Thyroid gland (tissue), 4 donors: ENCODE measurements at regions not wholly inside any gene's neighbourhood (a gene's known extent, or its start where the extent isn't known, plus 50 kb on each side); places are given as distances from the start of the nearest gene placed in this dataset.

ENCODE experiments used
- CTCF ChIP-seq, 6 experiments: fragments of 200-600 bp in 3 of 6; fragments of 450-650 bp in 3 of 6; sonication (generic) in 3 of 6; IDR thresholded peaks; one replicate each; pipeline ENCODE4 v1.5.1; 2016 to 2019; ENCODE audit warnings: antibody characterized with exemption in 6 of 6, mild to moderate bottlenecking in 2 of 6, inconsistent platforms in 1 of 6, moderate library complexity in 1 of 6
- POLR2A ChIP-seq, 2 donors: fragments of 450-650 bp; IDR thresholded peaks; one replicate each; pipeline ENCODE4 v1.6.1; 2017; ENCODE audit warnings: antibody characterized with exemption in 2 of 2, mild to moderate bottlenecking in 2 of 2, moderate library complexity in 1 of 2

GRCh38 chr12:25051656-25052195 is 102.8 kb upstream of the BCAT1 start:
- TF ChIP-seq POLR2A (IDR thresholded peaks at IDR 0.05) (no peak), CTCF (IDR thresholded peaks at IDR 0.05) (no peak)
